SK-N-SH (cell line): ENCODE measurements at regions not wholly inside any gene's neighbourhood (a gene's known extent, or its start where the extent isn't known, plus 50 kb on each side); places are given as distances from the start of the nearest gene placed in this dataset.

Experiments used
- CTCF ChIA-PET: fragments of 300-600, 350-600 bp; formaldehyde crosslinking; extraction: SDS; loops from one replicate; lab custom pipeline; 2021; lab: Yijun Ruan, JAX
- POLR2A ChIA-PET: fragments of 350-600 bp; sonication (Branson Sonifier 250); formaldehyde crosslinking; extraction: SDS; loops from one replicate; lab custom pipeline; 2020; ENCODE audit warnings: antibody characterized with exemption, inconsistent platforms; lab: Yijun Ruan, JAX
- DNase-seq: peaks from one replicate; pipeline ENCODE4 v3.0.0; 2012
- H2AFZ ChIP-seq: fragments of 200-600 bp; sonication (generic); 2 replicates; pipeline ENCODE4 v1.8.1; 2016; ENCODE audit warnings: antibody characterized with exemption, mild to moderate bottlenecking, low read depth
- H3F3A ChIP-seq: fragments of 200-600 bp; sonication (generic); replicated peaks from 2 replicates; pipeline ENCODE3; 2016; ENCODE audit warnings: antibody characterized with exemption, mild to moderate bottlenecking; ENCODE audit not compliant: insufficient read depth
- H3K27ac ChIP-seq, 2 experiments: fragments of 200-500 bp in 1 of 2; fragments of 200-600 bp in 1 of 2; sonication (Bioruptor generic) in 1 of 2; sonication (generic), shearing (Covaris generic) in 1 of 2; 2 replicates each; pipeline versions ENCODE4 v1.5.1 to v1.6.1; 2014 to 2016; ENCODE audit warnings: low read depth in 2 of 2, inconsistent platforms in 1 of 2, low read length in 1 of 2, mild to moderate bottlenecking in 1 of 2, mixed read lengths in 1 of 2
- H3K27me3 ChIP-seq: fragments of 200-600 bp; sonication (generic), shearing (Covaris generic); 2 replicates; pipeline ENCODE4 v1.6.1; 2016; ENCODE audit warnings: mixed run types; ENCODE audit not compliant: insufficient read depth
- H3K36me3 ChIP-seq, 2 experiments: fragments of 200-500 bp in 1 of 2; fragments of 200-600 bp in 1 of 2; sonication (Bioruptor generic) in 1 of 2; sonication (generic) in 1 of 2; replicated peaks in 1 of 2; 2 replicates each; pipeline versions ENCODE3 to v1.5.1; 2014 to 2016; ENCODE audit warnings: low read length in 1 of 2, mild to moderate bottlenecking in 1 of 2; ENCODE audit not compliant: insufficient read depth in 2 of 2, control insufficient read depth in 1 of 2
- H3K4me1 ChIP-seq, 2 experiments: fragments of 200-500 bp in 1 of 2; fragments of 200-600 bp in 1 of 2; sonication (Bioruptor generic) in 1 of 2; sonication (generic), shearing (Covaris generic) in 1 of 2; 2 replicates each; pipeline versions ENCODE4 v1.5.1 to v1.6.1; 2014 to 2016; ENCODE audit warnings: low read depth in 1 of 2, low read length in 1 of 2, mixed run types in 1 of 2; ENCODE audit not compliant: insufficient read depth in 2 of 2, control insufficient read depth in 1 of 2
- H3K4me2 ChIP-seq: fragments of 200-600 bp; sonication (generic), shearing (Covaris generic); 2 replicates; pipeline ENCODE4 v1.6.1; 2017; ENCODE audit warnings: mixed run types
- H3K4me3 ChIP-seq, 2 experiments: fragments of 200-500 bp in 1 of 2; fragments of 200-600 bp in 1 of 2; sonication (Bioruptor generic) in 1 of 2; sonication (generic), shearing (Covaris generic) in 1 of 2; 2 replicates each; pipeline versions ENCODE4 v1.5.1 to v1.8.1; 2014 to 2016; ENCODE audit warnings: low read depth in 2 of 2, inconsistent platforms in 1 of 2, low read length in 1 of 2, mild to moderate bottlenecking in 1 of 2, mixed read lengths in 1 of 2, moderate library complexity in 1 of 2
- H3K79me2 ChIP-seq: fragments of 200-600 bp; sonication (generic); 2 replicates; pipeline ENCODE4 v1.8.1; 2017; ENCODE audit warnings: mild to moderate bottlenecking; ENCODE audit not compliant: insufficient read depth
- H3K9ac ChIP-seq: fragments of 200-600 bp; sonication (generic); 2 replicates; pipeline ENCODE4 v1.6.1; 2017; ENCODE audit warnings: mixed run types
- H3K9me2 ChIP-seq: fragments of 200-600 bp; sonication (generic); 2 replicates; pipeline ENCODE4 v1.6.1; 2017; ENCODE audit warnings: mixed run types
- H3K9me3 ChIP-seq: fragments of 200-600 bp; sonication (generic); 2 replicates; pipeline ENCODE4 v1.6.1; 2017; ENCODE audit warnings: mixed run types, mild to moderate bottlenecking, moderate library complexity
- H4K20me1 ChIP-seq: fragments of 200-600 bp; sonication (generic); 2 replicates; pipeline ENCODE4 v1.6.1; 2017; ENCODE audit warnings: mild to moderate bottlenecking, mixed run types; ENCODE audit not compliant: insufficient read depth
- CTCF ChIP-seq: fragments of 200-600 bp; sonication (generic); IDR thresholded peaks from 2 replicates; pipeline ENCODE4 v1.6.1; 2017; ENCODE audit warnings: antibody characterized with exemption, mild to moderate bottlenecking, moderate library complexity
- ELF1 ChIP-seq: IDR thresholded peaks from 2 replicates; pipeline ENCODE4 v1.4.0; 2012
- EP300 ChIP-seq, 2 experiments: IDR thresholded peaks; 2 replicates each; pipeline versions ENCODE4 v1.4.0 to v1.6.1; 2012; ENCODE audit warnings: borderline replicate concordance in 1 of 2, low read depth in 1 of 2, low read length in 1 of 2
- EZH2phosphoT487 ChIP-seq: fragments of 200-600 bp; sonication (generic); IDR thresholded peaks from 2 replicates; pipeline ENCODE4 v1.6.1; 2017; ENCODE audit warnings: low read depth, mixed run types, mild to moderate bottlenecking, antibody characterized with exemption, moderate library complexity, borderline replicate concordance
- FOSL2 ChIP-seq: IDR thresholded peaks from 2 replicates; pipeline ENCODE4 v1.4.0; 2012; ENCODE audit warnings: low read depth, mild to moderate bottlenecking, moderate library complexity, borderline replicate concordance
- FOXM1 ChIP-seq: IDR thresholded peaks from 2 replicates; pipeline ENCODE4 v1.4.0; 2012; ENCODE audit warnings: low read depth, mild to moderate bottlenecking
- GABPA ChIP-seq: IDR thresholded peaks from 2 replicates; pipeline ENCODE4 v1.4.0; 2012; ENCODE audit warnings: low read depth, mild to moderate bottlenecking
- JUND ChIP-seq: IDR thresholded peaks from 2 replicates; pipeline ENCODE4 v1.4.0; 2012
- MEF2A ChIP-seq: IDR thresholded peaks from 2 replicates; pipeline ENCODE4 v1.4.0; 2012; ENCODE audit warnings: low read depth, borderline replicate concordance
- MXI1 ChIP-seq: IDR thresholded peaks from 2 replicates; pipeline ENCODE4 v1.6.1; 2012; ENCODE audit warnings: mild to moderate bottlenecking, low read depth, low read length, improper control_type of control experiment
- NFIC ChIP-seq: IDR thresholded peaks from 2 replicates; pipeline ENCODE4 v1.4.0; 2012; ENCODE audit warnings: borderline replicate concordance
- NRF1 ChIP-seq: IDR thresholded peaks from 2 replicates; pipeline ENCODE4 v1.6.1; 2012; ENCODE audit warnings: low read depth, mild to moderate bottlenecking, low read length
- POLR2AphosphoS5 ChIP-seq: IDR thresholded peaks from 2 replicates; pipeline ENCODE4 v1.6.1; 2012; ENCODE audit warnings: low read depth, low read length
- RFX5 ChIP-seq: IDR thresholded peaks from 2 replicates; pipeline ENCODE4 v1.6.1; 2012; ENCODE audit warnings: mild to moderate bottlenecking, improper control_type of control experiment, low read length
- RXRA ChIP-seq: IDR thresholded peaks from 2 replicates; pipeline ENCODE4 v1.4.0; 2012; ENCODE audit warnings: low read depth, mild to moderate bottlenecking, borderline replicate concordance
- SIN3A ChIP-seq: IDR thresholded peaks from 2 replicates; pipeline ENCODE4 v1.6.1; 2012; ENCODE audit warnings: low read depth, mild to moderate bottlenecking, low read length, moderate library complexity, borderline replicate concordance
- SMC3 ChIP-seq: IDR thresholded peaks from 2 replicates; pipeline ENCODE4 v1.6.1; 2012; ENCODE audit warnings: low read depth, low read length, improper control_type of control experiment
- TAF1 ChIP-seq: IDR thresholded peaks from 2 replicates; pipeline ENCODE4 v1.6.1; 2012; ENCODE audit warnings: low read depth, mild to moderate bottlenecking, low read length, moderate library complexity, borderline replicate concordance
- TEAD4 ChIP-seq: IDR thresholded peaks from 2 replicates; pipeline ENCODE4 v1.4.0; 2012; ENCODE audit warnings: mild to moderate bottlenecking, borderline replicate concordance; ENCODE audit not compliant: insufficient read depth
- USF1 ChIP-seq: IDR thresholded peaks from 2 replicates; pipeline ENCODE4 v1.4.0; 2012; ENCODE audit warnings: low read depth, borderline replicate concordance
- YY1 ChIP-seq: IDR thresholded peaks from 2 replicates; pipeline ENCODE4 v1.4.0; 2012; ENCODE audit warnings: low read depth, mild to moderate bottlenecking
- WGBS: methylation state at CpG from one replicate; pipeline ENCODE4 v1.1.6; 2017; ENCODE audit warnings: low lambda C conversion rate; 5-methylcytosine and 5-hydroxymethylcytosine counted together

- no peak overlapping the region for H2AFZ ChIP-seq
- WGBS: 6% methylated on average over 1 of the region's 1 CpG
- H3K27me3 ChIP-seq: peaks cover 10% of the 10 kb centered on the region; the same call in 1 of the 2 replicates
- ChIA-PET POLR2A (no interaction called here), CTCF (no interaction called here)
- no peaks in the 10 kb centered on the region for H3K9me2 ChIP-seq
- DNase-seq: no peak
- no peaks in the 10 kb centered on the region for H3F3A ChIP-seq
- no peaks in the 10 kb centered on the region for H3K4me1 ChIP-seq
- H3K27ac ChIP-seq: no peak overlapping the region
- no peak overlapping the region for H3K4me2 ChIP-seq
- TF ChIP-seq EZH2phosphoT487: no peak
- no peak for TF ChIP-seq EP300 (IDR thresholded peaks at IDR 0.05; ENCODE audit: borderline replicate concordance in 1 of 2, low read depth in 1 of 2, low read length in 1 of 2)
- TF ChIP-seq TAF1: no peak
- TF ChIP-seq NFIC: no peak
- TF ChIP-seq CTCF: no peak
- TF ChIP-seq SMC3: no peak
- no peak for TF ChIP-seq GABPA
- TF ChIP-seq RXRA: no peak
- no peak for TF ChIP-seq ELF1
- TF ChIP-seq FOXM1: no peak
- H3K9ac ChIP-seq: no peak overlapping the region
- H3K79me2 ChIP-seq: no peaks in the 10 kb centered on the region
- H3K9me3 ChIP-seq: no peaks in the 10 kb centered on the region
- no peaks in the 10 kb centered on the region for H3K36me3 ChIP-seq
- no peak overlapping the region for H3K4me3 ChIP-seq
- H4K20me1 ChIP-seq: no peaks in the 10 kb centered on the region
These were observed 95.1 kb upstream of the PTCHD4 start for GRCh38 chr6:48206091-48206490.

GRCh38 chr6:48200869-48201390 lies 89.9 kb upstream of the PTCHD4 start:
- no peak overlapping the region for H2AFZ ChIP-seq
- no peak for TF ChIP-seq GABPA
- no peak for TF ChIP-seq RXRA
- no peak for TF ChIP-seq ELF1
- no peak for TF ChIP-seq FOSL2
- no peak for TF ChIP-seq POLR2AphosphoS5
- TF ChIP-seq SMC3: no peak
- TF ChIP-seq JUND: no peak
- TF ChIP-seq RFX5: no peak
- no peak for TF ChIP-seq TEAD4
- TF ChIP-seq EP300 (IDR thresholded peaks at IDR 0.05; ENCODE audit: borderline replicate concordance in 1 of 2, low read depth in 1 of 2, low read length in 1 of 2): no peak
- TF ChIP-seq YY1: no peak
- TF ChIP-seq MXI1: no peak
- no peak for TF ChIP-seq USF1
- TF ChIP-seq SIN3A: no peak
- no peak for TF ChIP-seq NRF1
- no peak for TF ChIP-seq TAF1
- TF ChIP-seq MEF2A: no peak
- TF ChIP-seq, all 33 proteins: peak for 0
- Histone ChIP-seq H3K9ac (no peak overlapping the region), H3K36me3 (no peaks in the 10 kb centered on the region), H3K27ac (no peak overlapping the region; a peak in 1 of 4 replicates), H3K9me3 (no peaks in the 10 kb centered on the region), H4K20me1 (no peaks in the 10 kb centered on the region), H3F3A (no peaks in the 10 kb centered on the region), H3K27me3 (peaks cover 10% of the 10 kb centered on the region; the same call in 1 of the 2 replicates), H3K4me3 (no peak overlapping the region), H3K9me2 (no peaks in the 10 kb centered on the region), H3K79me2 (no peaks in the 10 kb centered on the region), H3K4me2 (no peak overlapping the region), H3K4me1 (no peaks in the 10 kb centered on the region)
- no peak for DNase-seq
- CTCF ChIA-PET: no interaction called here
- POLR2A ChIA-PET: no interaction called here
- WGBS: 7% methylated on average over 3 of the region's 3 CpGs
